Astrocyte (in vitro differentiated cells and primary cell): ENCODE measurements at regions not wholly inside any gene's neighbourhood (a gene's known extent, or its start where the extent isn't known, plus 50 kb on each side); places are given as distances from the start of the nearest gene placed in this dataset.

Experiments used
- DNase-seq: peaks from one replicate; pipeline ENCODE4 v3.0.0-alpha.2; 2010; ENCODE audit warnings: low read depth
- FAIRE-seq: peaks from 2 replicates; lab custom pipeline; 2011; peaks lifted over from hg19 to GRCh38; lab: Jason Lieb, UNC
- H2AFZ ChIP-seq: 2 replicates; pipeline ENCODE4 v1.6.0; 2012; ENCODE audit warnings: low read depth, low read length, inconsistent platforms
- H3K27ac ChIP-seq: 2 replicates; pipeline ENCODE4 v1.5.1; 2011; ENCODE audit warnings: low read depth, low read length, inconsistent platforms
- H3K27me3 ChIP-seq: 2 replicates; pipeline ENCODE4 v1.6.0; 2011; ENCODE audit warnings: low read length, inconsistent platforms; ENCODE audit not compliant: insufficient read depth
- H3K36me3 ChIP-seq: 2 replicates; pipeline ENCODE4 v1.5.1; 2011; ENCODE audit warnings: low read length, inconsistent platforms; ENCODE audit not compliant: insufficient read depth
- H3K4me1 ChIP-seq: 2 replicates; pipeline ENCODE4 v1.5.1; 2011; ENCODE audit warnings: low read length, inconsistent platforms; ENCODE audit not compliant: insufficient read depth
- H3K4me2 ChIP-seq: 2 replicates; pipeline ENCODE4 v1.6.0; 2012; ENCODE audit warnings: low read length, inconsistent platforms
- H3K4me3 ChIP-seq: 2 replicates; pipeline ENCODE4 v1.5.1; 2011; ENCODE audit warnings: low read depth, mild to moderate bottlenecking, low read length, inconsistent platforms; ENCODE audit not compliant: insufficient read depth
- H3K79me2 ChIP-seq: 2 replicates; pipeline ENCODE4 v1.6.0; 2012; ENCODE audit warnings: mild to moderate bottlenecking, low read length, inconsistent platforms; ENCODE audit not compliant: insufficient read depth
- H3K9ac ChIP-seq: 2 replicates; pipeline ENCODE4 v1.6.0; 2012; ENCODE audit warnings: mild to moderate bottlenecking, low read length, inconsistent platforms
- H3K9me3 ChIP-seq: 2 replicates; pipeline ENCODE4 v1.5.1; 2012; ENCODE audit warnings: low read depth, mild to moderate bottlenecking, low read length, inconsistent platforms; ENCODE audit not compliant: insufficient read depth
- H4K20me1 ChIP-seq: 2 replicates; pipeline ENCODE4 v1.6.0; 2012; ENCODE audit warnings: low read length, inconsistent platforms; ENCODE audit not compliant: insufficient read depth
- H3K27ac Mint-ChIP-seq: one replicate; pipeline ENCODE4 v1.8.0; 2021; ENCODE audit warnings: mild to moderate bottlenecking, mixed read lengths; ENCODE audit not compliant: unreplicated experiment
- H3K27me3 Mint-ChIP-seq: one replicate; pipeline ENCODE4 v1.8.0; 2021; ENCODE audit warnings: low read depth, mixed read lengths; ENCODE audit not compliant: unreplicated experiment
- H3K36me3 Mint-ChIP-seq: one replicate; pipeline ENCODE4 v1.8.0; 2021; ENCODE audit warnings: low read depth, mixed read lengths; ENCODE audit not compliant: unreplicated experiment
- H3K4me1 Mint-ChIP-seq: one replicate; pipeline ENCODE4 v1.8.0; 2021; ENCODE audit warnings: low read depth, mixed read lengths; ENCODE audit not compliant: unreplicated experiment
- H3K4me3 Mint-ChIP-seq: one replicate; pipeline ENCODE4 v1.8.0; 2021; ENCODE audit warnings: mild to moderate bottlenecking, moderate library complexity, mixed read lengths; ENCODE audit not compliant: unreplicated experiment
- H3K9me3 Mint-ChIP-seq: one replicate; pipeline ENCODE4 v1.8.0; 2021; ENCODE audit warnings: mild to moderate bottlenecking, mixed read lengths; ENCODE audit not compliant: unreplicated experiment
- EZH2 ChIP-seq: IDR thresholded peaks from 2 replicates; pipeline ENCODE4 v1.6.1; 2012; ENCODE audit warnings: mild to moderate bottlenecking, low read length, inconsistent platforms; ENCODE audit not compliant: insufficient read depth
- TF ChIP-seq, protein P1 (sequence below): IDR thresholded peaks from 2 replicates; pipeline ENCODE4 v1.5.1; 2011; ENCODE audit warnings: low read depth, mild to moderate bottlenecking, inconsistent platforms, low read length, moderate library complexity; ENCODE audit not compliant: insufficient read depth

DNA sequence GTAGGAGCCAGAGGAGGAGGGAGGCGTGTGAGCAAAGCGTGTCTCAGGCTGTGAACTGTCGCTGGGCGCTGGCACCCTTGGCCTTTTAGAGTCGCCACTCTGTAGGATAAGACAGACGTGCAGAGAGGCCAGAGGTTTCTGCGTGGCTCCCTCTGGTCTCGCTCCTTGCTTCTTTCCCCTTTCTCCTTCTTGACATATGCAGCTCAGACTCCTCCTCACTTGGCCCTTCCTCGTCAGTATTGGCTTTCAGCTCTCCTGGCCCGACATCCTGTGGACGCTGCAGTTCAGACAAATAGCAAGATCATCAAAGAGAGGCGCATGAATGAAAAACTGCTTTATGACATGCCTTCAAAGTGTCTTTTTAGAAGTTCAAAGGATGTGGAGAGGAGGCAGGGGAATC lies 116.8 kb upstream of the SPRY4 start:
- DNase-seq (no peak), FAIRE-seq (no peak)
- Mint-ChIP-seq H3K27ac (no peak overlapping the region), H3K36me3 (no peaks in the 10 kb centered on the region), H3K4me3 (no peak overlapping the region), H3K9me3 (no peaks in the 10 kb centered on the region), H3K27me3 (peaks cover 7% of the 10 kb centered on the region), H3K4me1 (peaks cover 27% of the 10 kb centered on the region)
- Histone ChIP-seq H3K27ac (no peak overlapping the region), H3K9ac (no peak overlapping the region), H3K4me1 (peaks cover 28% of the 10 kb centered on the region), H2AFZ (peak overlapping the region; percentile 38), H3K4me2 (peak overlapping the region; percentile 33), H4K20me1 (no peaks in the 10 kb centered on the region), H3K9me3 (no peaks in the 10 kb centered on the region), H3K4me3 (no peak overlapping the region), H3K27me3 (no peaks in the 10 kb centered on the region), H3K79me2 (no peaks in the 10 kb centered on the region), H3K36me3 (no peaks in the 10 kb centered on the region)
- TF ChIP-seq, protein P1, sequence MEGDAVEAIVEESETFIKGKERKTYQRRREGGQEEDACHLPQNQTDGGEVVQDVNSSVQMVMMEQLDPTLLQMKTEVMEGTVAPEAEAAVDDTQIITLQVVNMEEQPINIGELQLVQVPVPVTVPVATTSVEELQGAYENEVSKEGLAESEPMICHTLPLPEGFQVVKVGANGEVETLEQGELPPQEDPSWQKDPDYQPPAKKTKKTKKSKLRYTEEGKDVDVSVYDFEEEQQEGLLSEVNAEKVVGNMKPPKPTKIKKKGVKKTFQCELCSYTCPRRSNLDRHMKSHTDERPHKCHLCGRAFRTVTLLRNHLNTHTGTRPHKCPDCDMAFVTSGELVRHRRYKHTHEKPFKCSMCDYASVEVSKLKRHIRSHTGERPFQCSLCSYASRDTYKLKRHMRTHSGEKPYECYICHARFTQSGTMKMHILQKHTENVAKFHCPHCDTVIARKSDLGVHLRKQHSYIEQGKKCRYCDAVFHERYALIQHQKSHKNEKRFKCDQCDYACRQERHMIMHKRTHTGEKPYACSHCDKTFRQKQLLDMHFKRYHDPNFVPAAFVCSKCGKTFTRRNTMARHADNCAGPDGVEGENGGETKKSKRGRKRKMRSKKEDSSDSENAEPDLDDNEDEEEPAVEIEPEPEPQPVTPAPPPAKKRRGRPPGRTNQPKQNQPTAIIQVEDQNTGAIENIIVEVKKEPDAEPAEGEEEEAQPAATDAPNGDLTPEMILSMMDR: no peak
- no peak for TF ChIP-seq EZH2

GRCh38 chr5:142439207-142439860 lies 114.5 kb upstream of the SPRY4 start:
- Histone ChIP-seq H4K20me1 (no peaks in the 10 kb centered on the region), H3K79me2 (no peaks in the 10 kb centered on the region), H3K9me3 (no peaks in the 10 kb centered on the region), H3K4me2 (no peak overlapping the region), H3K27ac (no peak overlapping the region), H3K9ac (no peak overlapping the region), H3K27me3 (no peaks in the 10 kb centered on the region), H3K4me1 (peaks cover 8% of the 10 kb centered on the region), H3K36me3 (no peaks in the 10 kb centered on the region), H2AFZ (no peak overlapping the region), H3K4me3 (no peak overlapping the region)
- no peak for TF ChIP-seq EZH2
- TF ChIP-seq, protein P1: no peak
- Mint-ChIP-seq H3K27ac (no peak overlapping the region), H3K27me3 (peaks cover 9% of the 10 kb centered on the region), H3K4me1 (peaks cover 15% of the 10 kb centered on the region), H3K36me3 (no peaks in the 10 kb centered on the region), H3K4me3 (no peak overlapping the region), H3K9me3 (no peaks in the 10 kb centered on the region)
- FAIRE-seq (no peak), DNase-seq (no peak)

- Mint-ChIP-seq H3K4me3 (no peak overlapping the region), H3K36me3 (no peaks in the 10 kb centered on the region), H3K9me3 (no peaks in the 10 kb centered on the region), H3K27me3 (peaks cover 10% of the 10 kb centered on the region), H3K27ac (no peak overlapping the region), H3K4me1 (peaks cover 23% of the 10 kb centered on the region)
- Histone ChIP-seq H3K9ac (no peak overlapping the region), H3K27me3 (no peaks in the 10 kb centered on the region), H4K20me1 (no peaks in the 10 kb centered on the region), H3K4me2 (no peak overlapping the region), H2AFZ (no peak overlapping the region), H3K9me3 (no peaks in the 10 kb centered on the region), H3K79me2 (no peaks in the 10 kb centered on the region), H3K27ac (no peak overlapping the region), H3K4me3 (no peak overlapping the region), H3K4me1 (peaks cover 15% of the 10 kb centered on the region), H3K36me3 (no peaks in the 10 kb centered on the region)
- DNase-seq (no peak), FAIRE-seq (no peak)
- TF ChIP-seq EZH2: no peak
- TF ChIP-seq, protein P1: no peak
These were observed 113.8 kb upstream of the SPRY4 start for GRCh38 chr5:142438573-142438972.
